Mesenchymal stem cell (in vitro differentiated cells and primary cell): ENCODE measurements at regions not wholly inside any gene's neighbourhood (a gene's known extent, or its start where the extent isn't known, plus 50 kb on each side); places are given as distances from the start of the nearest gene placed in this dataset.

Source experiments
- DNase-seq: peaks from one replicate; pipeline ENCODE4 v3.0.0-alpha.2; 2013
- H2AFZ ChIP-seq: one replicate; pipeline ENCODE4 v1.6.1; 2013; ENCODE audit warnings: low read depth, mild to moderate bottlenecking, control low read depth, inconsistent platforms, low read length, moderate library complexity
- H2AK5ac ChIP-seq: 2 replicates; pipeline ENCODE4 v1.6.1; 2013; ENCODE audit warnings: low read length, moderate library complexity, mild to moderate bottlenecking, inconsistent platforms; ENCODE audit not compliant: severe bottlenecking
- H2BK120ac ChIP-seq: one replicate; pipeline ENCODE4 v1.6.1; 2013; ENCODE audit warnings: low read depth, mild to moderate bottlenecking, inconsistent platforms, low read length, moderate library complexity
- H2BK12ac ChIP-seq, 2 experiments: one replicate each; pipeline ENCODE4 v1.6.1; 2013; ENCODE audit warnings: inconsistent platforms in 2 of 2, low read length in 2 of 2, mild to moderate bottlenecking in 2 of 2, moderate library complexity in 2 of 2, control low read depth in 1 of 2
- H2BK15ac ChIP-seq: one replicate; pipeline ENCODE4 v1.6.1; 2013; ENCODE audit warnings: mild to moderate bottlenecking, low read depth, inconsistent platforms; ENCODE audit not compliant: poor library complexity, severe bottlenecking
- H2BK5ac ChIP-seq: 2 replicates; pipeline ENCODE4 v1.6.1; 2013; ENCODE audit warnings: low read depth, mild to moderate bottlenecking, low read length, control low read depth, inconsistent platforms; ENCODE audit not compliant: poor library complexity, severe bottlenecking
- H3K14ac ChIP-seq, 2 experiments: one replicate each; pipeline ENCODE4 v1.6.1; 2013; ENCODE audit warnings: inconsistent platforms in 2 of 2, low read length in 2 of 2, control low read depth in 1 of 2, mild to moderate bottlenecking in 1 of 2, moderate library complexity in 1 of 2
- H3K18ac ChIP-seq, 2 experiments: one replicate each; pipeline ENCODE4 v1.6.1; 2013; ENCODE audit warnings: inconsistent platforms in 2 of 2, low read length in 2 of 2, control low read depth in 1 of 2, low read depth in 1 of 2, mild to moderate bottlenecking in 1 of 2
- H3K23ac ChIP-seq, 2 experiments: one replicate each; pipeline ENCODE4 v1.6.1; 2013; ENCODE audit warnings: inconsistent platforms in 2 of 2, low read length in 2 of 2, mild to moderate bottlenecking in 2 of 2, moderate library complexity in 2 of 2, control low read depth in 1 of 2
- H3K27ac ChIP-seq: 2 replicates; pipeline ENCODE4 v1.5.1; 2013; ENCODE audit warnings: mild to moderate bottlenecking, moderate library complexity, low read length, control low read depth, inconsistent platforms; ENCODE audit not compliant: poor library complexity, severe bottlenecking
- H3K27me3 ChIP-seq, 2 experiments: 2 replicates each; pipeline versions ENCODE4 v1.6.1 to v1.7.0; 2013; ENCODE audit warnings: low read length in 2 of 2, mild to moderate bottlenecking in 2 of 2, moderate library complexity in 2 of 2, control low read depth in 1 of 2, inconsistent platforms in 1 of 2; ENCODE audit not compliant: control insufficient read depth in 1 of 2, insufficient read depth in 1 of 2
- H3K36me3 ChIP-seq, 2 experiments: 2 replicates each; pipeline versions ENCODE4 v1.6.1 to v1.7.0; 2013; ENCODE audit warnings: low read length in 2 of 2, control low read depth in 1 of 2, inconsistent platforms in 1 of 2, low read depth in 1 of 2, mild to moderate bottlenecking in 1 of 2; ENCODE audit not compliant: insufficient read depth in 2 of 2, control insufficient read depth in 1 of 2
- H3K4ac ChIP-seq, 2 experiments: one replicate each; pipeline ENCODE4 v1.6.1; 2013; ENCODE audit warnings: inconsistent platforms in 2 of 2, low read length in 2 of 2, mild to moderate bottlenecking in 2 of 2, moderate library complexity in 2 of 2, control low read depth in 1 of 2, low read depth in 1 of 2
- H3K4me1 ChIP-seq: 2 replicates; pipeline ENCODE4 v1.6.1; 2013; ENCODE audit warnings: low read depth, low read length, control low read depth; ENCODE audit not compliant: control insufficient read depth, insufficient read depth
- H3K4me2 ChIP-seq: 2 replicates; pipeline ENCODE4 v1.6.1; 2013; ENCODE audit warnings: low read length, mild to moderate bottlenecking, inconsistent platforms; ENCODE audit not compliant: poor library complexity, severe bottlenecking
- H3K4me3 ChIP-seq, 2 experiments: 2 replicates each; pipeline versions ENCODE4 v1.5.1 to v1.7.0; 2013; ENCODE audit warnings: low read length in 2 of 2, mild to moderate bottlenecking in 2 of 2, control low read depth in 1 of 2, low read depth in 1 of 2; ENCODE audit not compliant: insufficient read depth in 1 of 2
- H3K79me1 ChIP-seq: replicated peaks from 2 replicates; pipeline ENCODE4 v1.6.1; 2013; ENCODE audit warnings: mild to moderate bottlenecking, control low read depth, low read length, inconsistent platforms; ENCODE audit not compliant: poor library complexity, severe bottlenecking
- H3K9ac ChIP-seq: 2 replicates; pipeline ENCODE4 v1.7.0; 2013; ENCODE audit warnings: mild to moderate bottlenecking, low read length, moderate library complexity
- H3K9me3 ChIP-seq: 2 replicates; pipeline ENCODE4 v1.7.0; 2013; ENCODE audit warnings: mild to moderate bottlenecking, low read length; ENCODE audit not compliant: control insufficient read depth
- H4K8ac ChIP-seq: one replicate; pipeline ENCODE4 v1.6.1; 2013; ENCODE audit warnings: inconsistent platforms, mild to moderate bottlenecking, low read length, moderate library complexity
- H4K91ac ChIP-seq: one replicate; pipeline ENCODE4 v1.6.1; 2013; ENCODE audit warnings: mild to moderate bottlenecking, low read length, inconsistent platforms
- WGBS: methylation state at CpG from one replicate; pipeline ENCODE4 v1.1.7; 2013; ENCODE audit warnings: mixed read lengths; 5-methylcytosine and 5-hydroxymethylcytosine counted together

DNA sequence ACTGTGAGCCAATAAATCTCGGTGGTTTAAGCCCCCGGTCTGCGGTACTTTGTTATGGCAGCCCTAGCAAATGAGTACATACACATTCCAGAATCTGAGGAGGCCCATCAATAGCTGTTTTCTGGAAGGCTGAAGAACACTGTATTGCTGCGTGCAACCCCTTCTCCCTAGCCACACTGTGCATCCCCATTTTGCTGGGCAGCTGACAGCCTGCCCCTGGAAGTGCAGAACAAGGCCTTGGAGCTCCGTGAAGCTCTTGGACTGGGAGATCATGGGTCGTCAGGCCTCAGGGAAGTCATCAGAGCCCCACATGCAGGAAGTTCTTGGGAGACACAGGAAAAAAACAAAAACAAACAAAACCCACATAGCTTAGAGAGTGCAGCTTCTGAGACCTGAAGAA is 90.6 kb upstream of the ST6GAL2 start:
- H3K4me2 ChIP-seq = no peak overlapping the region
- no peak overlapping the region for H3K9ac ChIP-seq
- peaks cover 0 to 18% of the 10 kb centered on the region in 2 experiments for H3K27me3 ChIP-seq
- no peak overlapping the region for H3K23ac ChIP-seq
- H2BK5ac ChIP-seq = no peak overlapping the region
- peak overlapping the region; percentile 41 for H2AK5ac ChIP-seq
- no peak overlapping the region for H3K14ac ChIP-seq
- no peak overlapping the region for H3K27ac ChIP-seq
- H2AFZ ChIP-seq = no peak overlapping the region
- no peak overlapping the region for H4K91ac ChIP-seq
- no peaks in the 10 kb centered on the region for H3K36me3 ChIP-seq
- DNase-seq = no peak
- H4K8ac ChIP-seq = no peak overlapping the region
- H3K4me1 ChIP-seq = peaks cover 18% of the 10 kb centered on the region
- no peak overlapping the region for H3K18ac ChIP-seq
- no peak overlapping the region for H2BK12ac ChIP-seq
- H3K4me3 ChIP-seq = no peak overlapping the region
- H3K4ac ChIP-seq = no peak overlapping the region
- H2BK120ac ChIP-seq = no peak overlapping the region
- H3K9me3 ChIP-seq = no peaks in the 10 kb centered on the region
- no peak overlapping the region for H2BK15ac ChIP-seq
- 67% methylated on average over 6 of the region's 6 CpGs for WGBS
- H3K79me1 ChIP-seq = no peaks in the 10 kb centered on the region

- no peak overlapping the region for H4K8ac ChIP-seq
- H3K18ac ChIP-seq = no peak overlapping the region
- no peak overlapping the region for H2AFZ ChIP-seq
- H3K9ac ChIP-seq = no peak overlapping the region
- no peak overlapping the region for H2BK5ac ChIP-seq
- DNase-seq = no peak
- no peak overlapping the region for H3K4ac ChIP-seq
- H4K91ac ChIP-seq = no peak overlapping the region
- H3K36me3 ChIP-seq = no peaks in the 10 kb centered on the region
- WGBS = 87% methylated on average over 3 of the region's 3 CpGs
- H2BK12ac ChIP-seq = no peak overlapping the region
- peaks cover 16% of the 10 kb centered on the region for H3K4me1 ChIP-seq
- H2BK120ac ChIP-seq = no peak overlapping the region
- H3K79me1 ChIP-seq = no peaks in the 10 kb centered on the region
- no peak overlapping the region for H3K27ac ChIP-seq
- H3K4me3 ChIP-seq = no peak overlapping the region
- H3K23ac ChIP-seq = no peak overlapping the region
- no peak overlapping the region for H3K14ac ChIP-seq
- no peak overlapping the region for H2BK15ac ChIP-seq
- no peaks in the 10 kb centered on the region for H3K9me3 ChIP-seq
- H3K4me2 ChIP-seq = no peak overlapping the region
- H3K27me3 ChIP-seq = peaks cover 0 to 18% of the 10 kb centered on the region in 2 experiments
- peak overlapping the region; percentile 20 for H2AK5ac ChIP-seq
These were observed 91.8 kb upstream of the ST6GAL2 start for GRCh38 chr2:106977717-106978116.

- no peaks in the 10 kb centered on the region for H3K36me3 ChIP-seq
- no peak overlapping the region for H4K8ac ChIP-seq
- H2BK15ac ChIP-seq = no peak overlapping the region
- no peaks in the 10 kb centered on the region for H3K9me3 ChIP-seq
- H3K23ac ChIP-seq = no peak overlapping the region
- no peak overlapping the region for H3K14ac ChIP-seq
- no peak overlapping the region for H2BK5ac ChIP-seq
- H3K9ac ChIP-seq = no peak overlapping the region
- WGBS = 93% methylated on average over 13 of the region's 13 CpGs
- H3K79me1 ChIP-seq = no peaks in the 10 kb centered on the region
- H3K4me1 ChIP-seq = peaks cover 13% of the 10 kb centered on the region
- peaks cover 0 to 18% of the 10 kb centered on the region in 2 experiments for H3K27me3 ChIP-seq
- H3K4ac ChIP-seq = no peak overlapping the region
- no peak overlapping the region for H4K91ac ChIP-seq
- no peak overlapping the region for H3K4me2 ChIP-seq
- H3K4me3 ChIP-seq = no peak overlapping the region
- no peak overlapping the region for H2AFZ ChIP-seq
- H2BK12ac ChIP-seq = no peak overlapping the region
- no peak overlapping the region for H3K27ac ChIP-seq
- no peak overlapping the region for H2BK120ac ChIP-seq
- peak overlapping the region; percentile 11 for H2AK5ac ChIP-seq
- no peak overlapping the region for H3K18ac ChIP-seq
- no peak for DNase-seq
These were observed 92.7 kb upstream of the ST6GAL2 start for GRCh38 chr2:106978647-106979046.

DNA sequence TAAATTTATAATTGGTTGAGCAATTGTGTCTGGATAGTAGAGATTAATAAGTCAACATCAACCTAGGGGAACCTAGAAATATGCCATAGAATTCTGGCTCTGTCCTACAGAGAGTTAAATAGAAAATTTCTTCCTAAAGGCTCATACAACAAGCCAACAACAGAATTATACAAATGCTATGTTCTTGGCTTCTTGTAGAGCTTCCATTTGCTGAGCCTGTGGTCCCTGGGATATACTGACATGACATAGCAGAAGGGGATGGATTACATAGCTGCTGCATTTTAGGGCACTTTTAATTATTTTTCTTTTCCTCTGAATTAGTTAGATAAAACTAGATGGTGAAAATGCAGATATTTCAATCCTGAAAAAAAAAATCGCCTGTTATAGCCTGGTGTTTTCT is 95.5 kb upstream of the ST6GAL2 start:
- H4K91ac ChIP-seq = no peak overlapping the region
- peaks cover 0 to 14% of the 10 kb centered on the region in 2 experiments for H3K27me3 ChIP-seq
- no peak overlapping the region for H2AK5ac ChIP-seq
- H3K9ac ChIP-seq = no peak overlapping the region
- H3K27ac ChIP-seq = peak overlapping the region; percentile 49
- no peak overlapping the region for H2BK15ac ChIP-seq
- H3K4me1 ChIP-seq = peaks cover 6% of the 10 kb centered on the region
- H3K9me3 ChIP-seq = no peaks in the 10 kb centered on the region
- H2BK12ac ChIP-seq = no peak overlapping the region
- no peaks in the 10 kb centered on the region for H3K36me3 ChIP-seq
- H3K23ac ChIP-seq = no peak overlapping the region
- H3K14ac ChIP-seq = no peak overlapping the region
- no peak for DNase-seq
- no peak overlapping the region for H3K4me3 ChIP-seq
- no peak overlapping the region for H3K4ac ChIP-seq
- H2BK120ac ChIP-seq = no peak overlapping the region
- H4K8ac ChIP-seq = no peak overlapping the region
- no peaks in the 10 kb centered on the region for H3K79me1 ChIP-seq
- H2AFZ ChIP-seq = no peak overlapping the region
- no peak overlapping the region for H3K18ac ChIP-seq
- H3K4me2 ChIP-seq = no peak overlapping the region
- no peak overlapping the region for H2BK5ac ChIP-seq
- no CpG with 5 or more reads among the region's 1 CpG for whole genome bisulfite sequencing
